ENCODE measurements at regions not wholly inside any gene's neighbourhood (a gene's known extent, or its start where the extent isn't known, plus 50 kb on each side); places are given as distances from the start of the nearest gene placed in this dataset.

DNA sequence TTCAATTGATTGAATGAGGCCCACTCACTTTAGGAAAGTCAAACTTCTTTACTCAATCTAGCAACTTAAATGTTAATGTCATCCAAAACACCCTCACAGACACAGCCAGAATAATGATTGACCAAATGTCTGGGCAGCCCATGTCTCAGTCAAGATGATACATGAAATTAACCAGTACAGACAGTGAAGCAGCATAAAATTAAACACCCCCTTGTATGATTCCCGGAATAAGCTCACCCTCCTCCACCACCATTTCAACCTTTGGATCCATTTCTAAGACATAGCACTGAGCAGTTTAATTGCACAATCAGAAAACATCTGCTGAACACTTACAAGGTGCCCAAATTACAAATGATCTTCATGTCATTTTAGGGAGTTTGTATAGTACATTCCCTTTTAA, 570.7 kb upstream of the ID2 start:
- Mint-ChIP-seq H3K4me3 (no peak overlapping the region), H3K27ac (no peak overlapping the region), H3K4me1 (peaks cover 2% of the 10 kb centered on the region), H3K9me3 (peaks cover 11% of the 10 kb centered on the region), H3K36me3 (ENCODE audit: low read depth) (no peaks in the 10 kb centered on the region), H3K27me3 (ENCODE audit: insufficient read depth) (no peaks in the 10 kb centered on the region)
- TF ChIP-seq, protein P1, sequence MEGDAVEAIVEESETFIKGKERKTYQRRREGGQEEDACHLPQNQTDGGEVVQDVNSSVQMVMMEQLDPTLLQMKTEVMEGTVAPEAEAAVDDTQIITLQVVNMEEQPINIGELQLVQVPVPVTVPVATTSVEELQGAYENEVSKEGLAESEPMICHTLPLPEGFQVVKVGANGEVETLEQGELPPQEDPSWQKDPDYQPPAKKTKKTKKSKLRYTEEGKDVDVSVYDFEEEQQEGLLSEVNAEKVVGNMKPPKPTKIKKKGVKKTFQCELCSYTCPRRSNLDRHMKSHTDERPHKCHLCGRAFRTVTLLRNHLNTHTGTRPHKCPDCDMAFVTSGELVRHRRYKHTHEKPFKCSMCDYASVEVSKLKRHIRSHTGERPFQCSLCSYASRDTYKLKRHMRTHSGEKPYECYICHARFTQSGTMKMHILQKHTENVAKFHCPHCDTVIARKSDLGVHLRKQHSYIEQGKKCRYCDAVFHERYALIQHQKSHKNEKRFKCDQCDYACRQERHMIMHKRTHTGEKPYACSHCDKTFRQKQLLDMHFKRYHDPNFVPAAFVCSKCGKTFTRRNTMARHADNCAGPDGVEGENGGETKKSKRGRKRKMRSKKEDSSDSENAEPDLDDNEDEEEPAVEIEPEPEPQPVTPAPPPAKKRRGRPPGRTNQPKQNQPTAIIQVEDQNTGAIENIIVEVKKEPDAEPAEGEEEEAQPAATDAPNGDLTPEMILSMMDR (conservative IDR thresholded peaks at IDR 0.05): no peak
- H3K9ac ChIP-seq (ENCODE audit: extremely low read depth, low read length, poor library complexity, severe bottlenecking): no peak overlapping the region
- no peak overlapping the region for H3K4me3 ChIP-seq (ENCODE audit: low read length)
- DNase-seq: no peak
- no peaks in the 10 kb centered on the region for H3K36me3 ChIP-seq (ENCODE audit: control insufficient read depth, insufficient read depth, low read length)
- no peak overlapping the region for H3K27ac ChIP-seq (ENCODE audit: low read depth, low read length)
- WGBS, 2 experiments (ENCODE audit: insufficient coverage in 1 of 2, insufficient read length in 1 of 2): 80 to 100% methylated on average over 1 of the region's 1 CpG
- no peaks in the 10 kb centered on the region for H3K9me3 ChIP-seq (ENCODE audit: control insufficient read depth, low read length)
- H3K27me3 ChIP-seq (ENCODE audit: control insufficient read depth, insufficient read depth, low read length, poor library complexity, severe bottlenecking): no peaks in the 10 kb centered on the region
- no peaks in the 10 kb centered on the region for H3K4me1 ChIP-seq (ENCODE audit: control insufficient read depth, insufficient read depth, low read length)

DNA sequence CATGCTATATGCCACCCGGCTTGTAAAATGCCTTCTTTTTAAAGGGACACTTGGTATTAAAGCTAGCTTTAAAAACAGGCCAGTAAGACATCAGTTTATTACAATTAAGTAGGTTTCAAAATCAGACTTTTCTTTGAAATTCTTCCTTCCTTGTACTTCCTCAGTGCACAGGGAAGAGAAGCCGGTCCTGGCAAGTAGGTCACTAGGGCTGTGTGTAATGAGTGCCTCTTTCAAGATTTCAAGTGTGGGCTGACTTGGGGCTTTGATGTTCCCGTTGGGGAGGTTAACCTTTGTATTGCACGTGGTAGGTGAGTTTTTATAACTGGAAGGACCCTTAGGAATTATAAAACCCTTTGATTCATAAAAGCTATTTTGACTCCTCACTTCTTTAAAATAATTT, 566.4 kb upstream of the ID2 start:
- H3K36me3 Mint-ChIP-seq (ENCODE audit: low read depth): no peaks in the 10 kb centered on the region
- peaks cover 6% of the 10 kb centered on the region for H3K9me3 Mint-ChIP-seq
- no peaks in the 10 kb centered on the region for H3K36me3 ChIP-seq (ENCODE audit: control insufficient read depth, insufficient read depth, low read length)
- no peak overlapping the region for H3K4me3 Mint-ChIP-seq
- H3K4me1 Mint-ChIP-seq: peaks cover 14% of the 10 kb centered on the region
- H3K27me3 ChIP-seq (ENCODE audit: control insufficient read depth, insufficient read depth, low read length, poor library complexity, severe bottlenecking): no peaks in the 10 kb centered on the region
- H3K27me3 Mint-ChIP-seq (ENCODE audit: insufficient read depth): no peaks in the 10 kb centered on the region
- 94% methylated on average over 4 of the region's 4 CpGs; no CpG with 5 or more reads in 1 of the 2 experiments for WGBS, 2 experiments (ENCODE audit: insufficient coverage in 1 of 2, insufficient read length in 1 of 2)
- no peaks in the 10 kb centered on the region for H3K4me1 ChIP-seq (ENCODE audit: control insufficient read depth, insufficient read depth, low read length)
- DNase-seq: no peak
- H3K27ac ChIP-seq (ENCODE audit: low read depth, low read length): no peak overlapping the region
- H3K4me3 ChIP-seq (ENCODE audit: low read length): no peak overlapping the region
- H3K9me3 ChIP-seq (ENCODE audit: control insufficient read depth, low read length): no peaks in the 10 kb centered on the region
- TF ChIP-seq, protein P1 (conservative IDR thresholded peaks at IDR 0.05): no peak
- no peak overlapping the region for H3K27ac Mint-ChIP-seq
- no peak overlapping the region for H3K9ac ChIP-seq (ENCODE audit: extremely low read depth, low read length, poor library complexity, severe bottlenecking)

- Histone ChIP-seq H3K9me3 (ENCODE audit: control insufficient read depth, low read length) (no peaks in the 10 kb centered on the region), H3K4me1 (ENCODE audit: control insufficient read depth, insufficient read depth, low read length) (no peaks in the 10 kb centered on the region), H3K9ac (ENCODE audit: extremely low read depth, low read length, poor library complexity, severe bottlenecking) (no peak overlapping the region), H3K27me3 (ENCODE audit: control insufficient read depth, insufficient read depth, low read length, poor library complexity, severe bottlenecking) (no peaks in the 10 kb centered on the region), H3K27ac (ENCODE audit: low read depth, low read length) (no peak overlapping the region), H3K4me3 (ENCODE audit: low read length) (no peak overlapping the region), H3K36me3 (ENCODE audit: control insufficient read depth, insufficient read depth, low read length) (no peaks in the 10 kb centered on the region)
- H3K9me3 Mint-ChIP-seq: peaks cover 1% of the 10 kb centered on the region
- DNase-seq: no peak
- WGBS, 2 experiments (ENCODE audit: insufficient coverage in 1 of 2, insufficient read length in 1 of 2): 89 to 95% methylated on average over 1 to 2 of the region's 3 CpGs
- H3K27me3 Mint-ChIP-seq (ENCODE audit: insufficient read depth): no peaks in the 10 kb centered on the region
- H3K27ac Mint-ChIP-seq: no peak overlapping the region
- peaks cover 14% of the 10 kb centered on the region for H3K4me1 Mint-ChIP-seq
- H3K4me3 Mint-ChIP-seq: no peak overlapping the region
- TF ChIP-seq, protein P1 (conservative IDR thresholded peaks at IDR 0.05): no peak
- no peaks in the 10 kb centered on the region for H3K36me3 Mint-ChIP-seq (ENCODE audit: low read depth)
Measured at GRCh38 chr2:8115966-8116365, 565.9 kb upstream of the ID2 start.

All from endodermal cell (in vitro differentiated cells).